NCI-H146 treated with DMSO at 0.1 percent for 48 hours (cell line): ENCODE measurements at regions not wholly inside any gene's neighbourhood (a gene's known extent, or its start where the extent isn't known, plus 50 kb on each side); places are given as distances from the start of the nearest gene placed in this dataset.

Source experiments
- DNase-seq: peaks from one replicate; lab custom pipeline; 2025; ENCODE audit not compliant: unreplicated experiment; lab: John Stamatoyannopoulos, UW

GRCh38 chr4:137076908-137077307 lies 455.4 kb downstream of the PCDH18 start:
- no peak for DNase-seq

GRCh38 chr4:137075586-137075985 lies 456.7 kb downstream of the PCDH18 start:
- no peak for DNase-seq

GRCh38 chr4:137070614-137071013 lies 461.7 kb downstream of the PCDH18 start:
- no peak for DNase-seq

- no peak for DNase-seq
Measured at GRCh38 chr4:137069473-137069872, 462.8 kb downstream of the PCDH18 start.

- DNase-seq, result no peak
Measured at GRCh38 chr4:137067735-137068134, 464.6 kb downstream of the PCDH18 start.

GRCh38 chr4:137065311-137065710 lies 467.0 kb downstream of the PCDH18 start:
- no peak for DNase-seq

- DNase-seq, result no peak
Measured at GRCh38 chr4:137063961-137064360, 468.3 kb downstream of the PCDH18 start.

- DNase-seq, result no peak
Measured at GRCh38 chr4:137043184-137043583, 489.1 kb downstream of the PCDH18 start.

GRCh38 chr4:137039370-137039769 lies 492.9 kb downstream of the PCDH18 start:
- no peak for DNase-seq

- peak; percentile 1 for DNase-seq
Measured at GRCh38 chr4:137032222-137032621, 500.1 kb downstream of the PCDH18 start.

- DNase-seq, result no peak
Measured at GRCh38 chr4:137029026-137029425, 503.3 kb downstream of the PCDH18 start.

GRCh38 chr4:137025484-137026059 lies 506.7 kb downstream of the PCDH18 start:
- no peak for DNase-seq

- DNase-seq, result no peak
Measured at GRCh38 chr4:137015426-137016409, 516.6 kb downstream of the PCDH18 start.

- DNase-seq, result no peak
Measured at GRCh38 chr4:137000432-137000831, 531.9 kb downstream of the PCDH18 start.

GRCh38 chr4:136992032-136992431 lies 540.3 kb downstream of the PCDH18 start:
- no peak for DNase-seq

- no peak for DNase-seq
Measured at GRCh38 chr4:136985683-136986082, 546.6 kb downstream of the PCDH18 start.

- no peak for DNase-seq
Measured at GRCh38 chr4:136967069-136967468, 565.2 kb downstream of the PCDH18 start.

GRCh38 chr4:136965478-136965877 lies 566.8 kb downstream of the PCDH18 start:
- DNase-seq, result no peak

GRCh38 chr4:136962868-136963267 lies 569.4 kb downstream of the PCDH18 start:
- no peak for DNase-seq

- DNase-seq, result no peak
Measured at GRCh38 chr4:136946307-136946907, 585.9 kb downstream of the PCDH18 start.

- DNase-seq, result no peak
Measured at GRCh38 chr4:136939781-136940180, 592.5 kb downstream of the PCDH18 start.

- no peak for DNase-seq
Measured at GRCh38 chr4:136935871-136936270, 596.4 kb downstream of the PCDH18 start.
